ENCODE measurements at regions not wholly inside any gene's neighbourhood (a gene's known extent, or its start where the extent isn't known, plus 50 kb on each side); places are given as distances from the start of the nearest gene placed in this dataset.

DNA sequence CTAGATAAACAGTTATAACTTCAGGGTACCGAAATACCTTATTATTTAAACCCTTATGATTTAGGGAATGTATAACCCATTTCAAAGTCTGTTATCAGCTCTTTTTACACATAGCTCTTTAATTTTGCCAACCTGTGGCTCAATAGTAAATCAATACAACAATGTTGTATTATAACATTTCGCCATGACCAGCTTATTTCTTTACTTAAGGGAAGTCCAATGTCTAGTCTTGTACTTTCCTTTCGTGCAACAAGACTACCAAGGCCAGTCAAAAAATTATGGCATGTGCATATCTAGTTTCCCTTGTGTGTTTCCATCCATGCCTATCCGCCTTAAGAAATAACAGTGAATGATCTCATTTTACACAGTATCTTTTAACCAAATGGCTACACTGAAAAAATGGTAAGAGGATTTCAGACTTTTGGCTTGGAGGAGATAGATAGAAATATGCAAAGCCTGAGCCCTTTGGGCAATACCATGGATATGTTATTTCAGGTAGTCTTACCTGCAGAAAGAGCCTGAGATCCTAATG is 239.5 kb upstream of the RPS23 start:
- TF ChIP-seq, protein P1, sequence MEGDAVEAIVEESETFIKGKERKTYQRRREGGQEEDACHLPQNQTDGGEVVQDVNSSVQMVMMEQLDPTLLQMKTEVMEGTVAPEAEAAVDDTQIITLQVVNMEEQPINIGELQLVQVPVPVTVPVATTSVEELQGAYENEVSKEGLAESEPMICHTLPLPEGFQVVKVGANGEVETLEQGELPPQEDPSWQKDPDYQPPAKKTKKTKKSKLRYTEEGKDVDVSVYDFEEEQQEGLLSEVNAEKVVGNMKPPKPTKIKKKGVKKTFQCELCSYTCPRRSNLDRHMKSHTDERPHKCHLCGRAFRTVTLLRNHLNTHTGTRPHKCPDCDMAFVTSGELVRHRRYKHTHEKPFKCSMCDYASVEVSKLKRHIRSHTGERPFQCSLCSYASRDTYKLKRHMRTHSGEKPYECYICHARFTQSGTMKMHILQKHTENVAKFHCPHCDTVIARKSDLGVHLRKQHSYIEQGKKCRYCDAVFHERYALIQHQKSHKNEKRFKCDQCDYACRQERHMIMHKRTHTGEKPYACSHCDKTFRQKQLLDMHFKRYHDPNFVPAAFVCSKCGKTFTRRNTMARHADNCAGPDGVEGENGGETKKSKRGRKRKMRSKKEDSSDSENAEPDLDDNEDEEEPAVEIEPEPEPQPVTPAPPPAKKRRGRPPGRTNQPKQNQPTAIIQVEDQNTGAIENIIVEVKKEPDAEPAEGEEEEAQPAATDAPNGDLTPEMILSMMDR (IDR thresholded peaks at IDR 0.05): no peak
- no peak for TF ChIP-seq POLR2AphosphoS5 (IDR thresholded peaks at IDR 0.05)
